NCI-H460 (cell line): ENCODE measurements at regions not wholly inside any gene's neighbourhood (a gene's known extent, or its start where the extent isn't known, plus 50 kb on each side); places are given as distances from the start of the nearest gene placed in this dataset.

Experiments
- DNase-seq: peaks from one replicate; pipeline ENCODE4 v3.0.0-alpha.2; 2016; ENCODE audit warnings: low read depth; ENCODE audit errors: extremely low read depth

GRCh38 chr12:59088673-59089072 lies 168.4 kb upstream of the LRIG3 start:
- DNase-seq = no peak

DNA sequence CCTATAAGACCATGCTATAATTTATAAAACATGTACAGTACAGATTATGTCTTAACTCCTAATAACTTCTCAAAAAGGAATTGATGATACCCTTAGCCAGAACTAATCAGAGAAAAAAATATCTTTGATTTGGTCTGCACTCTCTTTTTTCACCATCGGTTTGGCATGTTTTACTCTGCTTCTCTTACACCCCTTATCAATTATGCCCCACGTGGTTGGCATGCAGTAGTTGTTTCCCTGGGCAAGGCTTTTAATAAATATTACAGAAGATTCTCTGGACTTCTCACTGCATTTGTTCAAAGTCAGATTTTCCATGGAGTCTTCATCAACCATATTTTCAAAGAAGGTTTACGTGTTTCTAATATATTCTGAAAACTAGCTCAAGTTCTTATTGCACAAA lies 167.4 kb upstream of the LRIG3 start:
- DNase-seq = no peak

DNA sequence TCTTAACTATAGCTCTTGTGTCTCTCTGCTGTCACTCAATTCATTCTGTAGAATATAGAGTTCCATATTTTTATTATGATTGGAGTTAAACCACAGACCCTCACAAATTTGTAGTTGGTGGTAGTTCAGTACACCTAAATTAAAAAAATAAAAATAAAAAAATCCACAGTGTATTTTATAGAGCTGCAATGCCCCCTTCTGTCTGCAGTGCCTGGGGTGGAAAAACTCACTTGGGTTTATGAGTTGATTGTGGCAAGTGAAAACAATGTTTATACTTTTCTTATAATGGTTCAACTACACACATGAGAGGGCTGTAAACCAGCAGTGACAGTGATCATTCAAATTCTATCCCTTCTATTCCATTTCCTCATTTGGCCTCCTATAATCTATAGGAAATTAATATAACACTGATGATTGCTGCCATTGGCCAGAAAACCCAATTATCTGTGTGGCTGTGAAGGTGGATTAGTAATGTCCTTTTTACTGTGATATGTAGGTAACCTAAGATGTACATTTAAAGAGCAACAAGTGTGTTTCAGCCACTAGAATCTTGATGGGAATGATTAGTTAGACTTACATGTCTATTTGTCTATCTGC lies 166.9 kb upstream of the LRIG3 start:
- no peak for DNase-seq

DNA sequence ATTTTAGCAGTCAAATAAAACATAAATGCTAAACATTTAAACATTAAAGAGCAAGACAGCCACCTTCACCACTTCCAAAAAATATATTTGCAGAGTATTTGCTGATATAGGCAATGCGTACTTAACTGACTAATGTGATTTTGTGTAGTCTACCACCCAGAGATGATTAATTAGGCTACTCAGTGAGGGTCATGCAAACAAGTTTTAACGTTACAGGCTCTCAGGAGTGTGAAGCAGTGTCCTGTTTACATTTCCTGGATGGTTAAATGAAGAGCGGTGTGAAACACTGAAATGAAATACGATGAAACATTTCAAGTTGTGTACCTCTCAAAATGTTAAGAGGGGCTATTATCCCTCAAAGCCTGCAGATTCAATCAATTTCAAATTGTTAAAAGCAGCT lies 165.8 kb upstream of the LRIG3 start:
- DNase-seq = no peak

GRCh38 chr12:59085690-59086089 lies 165.4 kb upstream of the LRIG3 start:
- no peak for DNase-seq

- no peak for DNase-seq
Measured at GRCh38 chr12:59084511-59085375, 164.4 kb upstream of the LRIG3 start.

DNA sequence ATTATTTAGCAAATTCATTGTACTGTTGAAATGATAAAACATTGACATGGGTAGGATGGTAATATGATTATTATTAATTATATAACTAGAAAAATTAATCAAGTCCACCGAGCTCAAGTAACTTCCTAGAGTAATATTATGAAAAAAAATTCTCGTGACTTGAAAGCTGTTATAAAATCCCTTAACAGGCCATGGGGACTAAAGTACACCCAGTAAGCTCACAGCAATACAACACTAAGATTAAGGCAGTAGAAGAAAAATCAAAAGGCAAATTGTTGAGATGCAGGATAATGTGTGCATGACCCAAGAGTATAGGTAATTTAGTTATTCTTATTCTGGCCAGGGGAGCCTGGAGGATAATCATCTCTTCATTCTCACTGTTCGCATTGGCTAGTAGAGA lies 162.6 kb upstream of the LRIG3 start:
- no peak for DNase-seq

GRCh38 chr12:59080101-59080500 lies 159.8 kb upstream of the LRIG3 start:
- no peak for DNase-seq

DNA sequence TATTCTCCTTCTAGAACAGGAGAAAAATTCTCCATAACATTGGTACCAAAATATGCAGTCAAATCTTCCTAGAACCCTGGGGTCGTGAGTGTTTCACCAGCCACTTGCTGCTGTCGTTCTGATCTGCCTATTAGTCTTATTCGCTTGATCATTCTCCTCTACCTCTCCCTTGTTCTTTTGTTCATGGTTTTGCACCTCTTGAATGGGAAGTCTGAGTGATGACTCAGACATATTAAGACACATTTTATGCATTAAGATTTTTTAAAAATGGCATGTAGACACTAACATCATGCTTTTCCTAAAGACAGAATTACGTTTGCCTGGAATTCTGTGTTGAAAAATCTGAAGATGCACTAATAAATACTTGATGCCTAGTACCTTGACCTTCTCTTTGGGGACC lies 159.2 kb upstream of the LRIG3 start:
- DNase-seq = no peak

DNA sequence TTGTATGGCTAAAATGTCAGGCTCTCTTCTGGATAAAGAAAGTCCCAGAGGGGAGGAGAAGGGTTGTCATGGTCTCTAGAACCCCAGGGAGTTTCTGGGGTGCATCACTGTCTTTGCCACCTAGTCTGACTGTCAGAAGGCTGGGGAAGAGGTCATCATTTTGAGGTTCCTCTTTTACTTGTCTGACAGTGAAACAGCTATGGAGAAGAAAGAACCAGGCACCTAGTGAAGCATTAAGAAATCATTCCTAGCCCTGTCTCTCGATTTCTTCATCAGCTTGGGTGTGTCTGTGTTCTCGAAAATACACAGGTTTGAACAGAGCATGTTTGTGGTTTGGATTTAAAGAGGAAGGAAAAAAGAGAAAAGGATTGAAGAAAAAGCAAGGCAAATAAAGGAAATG lies 158.7 kb upstream of the LRIG3 start:
- DNase-seq = no peak

GRCh38 chr12:59077575-59078426 lies 157.5 kb upstream of the LRIG3 start:
- no peak for DNase-seq

GRCh38 chr12:59077153-59077552 lies 156.8 kb upstream of the LRIG3 start:
- DNase-seq = no peak

GRCh38 chr12:59076622-59077021 lies 156.3 kb upstream of the LRIG3 start:
- DNase-seq = no peak

DNA sequence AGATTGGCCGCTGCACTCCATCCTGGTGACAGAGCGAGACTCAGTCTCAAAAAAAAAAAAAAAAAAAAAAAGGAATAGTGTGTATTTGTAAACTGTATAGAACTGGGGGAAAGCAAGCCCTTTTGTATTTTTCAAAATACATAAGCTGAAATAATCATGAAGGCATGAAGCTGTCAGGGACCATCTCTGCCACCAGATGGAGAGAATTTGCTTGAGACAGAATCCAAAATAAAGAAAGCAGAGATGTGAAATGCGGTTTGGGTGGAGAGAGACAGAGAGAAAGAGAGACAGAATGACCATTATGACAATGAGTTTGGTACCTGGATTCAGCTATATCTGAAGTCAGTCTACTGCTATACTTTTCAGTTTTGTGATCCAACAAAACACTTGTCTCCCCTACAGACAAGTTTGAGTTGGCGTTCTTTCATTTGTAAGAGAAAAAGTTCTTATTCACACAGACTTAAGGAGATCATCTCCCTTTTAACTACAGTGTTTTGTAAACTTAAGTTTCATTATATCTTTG lies 155.7 kb upstream of the LRIG3 start:
- DNase-seq = no peak

- DNase-seq = no peak
Measured at GRCh38 chr12:59075141-59075540, 154.8 kb upstream of the LRIG3 start.

- DNase-seq = no peak
Measured at GRCh38 chr12:59070322-59070933, 150.1 kb upstream of the LRIG3 start.

- no peak for DNase-seq
Measured at GRCh38 chr12:59069516-59069915, 149.2 kb upstream of the LRIG3 start.

- DNase-seq = no peak
Measured at GRCh38 chr12:59068436-59068835, 148.1 kb upstream of the LRIG3 start.

DNA sequence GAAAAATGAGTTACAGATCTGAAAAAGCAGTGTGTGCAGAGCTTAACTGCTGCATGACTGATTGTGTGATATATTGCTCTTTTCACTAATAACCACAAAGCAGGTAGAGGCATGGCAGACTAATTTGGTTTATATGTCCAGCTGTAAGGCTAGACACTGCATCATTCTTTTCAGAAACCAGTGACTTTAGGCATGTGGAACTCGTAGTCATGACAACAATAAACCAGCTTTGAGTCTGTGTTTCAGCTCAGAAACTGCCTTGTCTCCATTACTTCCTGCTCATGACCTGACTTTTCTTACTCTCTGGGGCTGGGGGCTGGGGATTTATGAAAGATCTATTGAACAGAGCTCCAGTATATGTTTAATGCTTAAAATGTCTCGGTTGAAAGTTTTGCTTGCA lies 146.8 kb upstream of the LRIG3 start:
- no peak for DNase-seq

GRCh38 chr12:59066445-59066844 lies 146.1 kb upstream of the LRIG3 start:
- no peak for DNase-seq
